Tibial artery (tissue), 4 donors: ENCODE measurements at regions not wholly inside any gene's neighbourhood (a gene's known extent, or its start where the extent isn't known, plus 50 kb on each side); places are given as distances from the start of the nearest gene placed in this dataset.

Source experiments
- DNase-seq, 2 donors: peaks; one replicate each; pipeline ENCODE4 v3.0.0-alpha.2; 2019
- H3K27ac ChIP-seq, 2 donors: fragments of 200-600 bp; sonication (generic) in 1 of 2; 1 replicate in 1 of 2; 2 replicates in 1 of 2; pipeline ENCODE4 v1.5.1; 2018 to 2019; ENCODE audit warnings: mild to moderate bottlenecking in 1 of 2
- H3K27me3 ChIP-seq, 2 donors: fragments of 200-600 bp; sonication (generic) in 1 of 2; one replicate each; pipeline versions ENCODE4 v1.5.1 to v1.6.0; 2016 to 2019
- H3K36me3 ChIP-seq, 3 donors: fragments of 200-600 bp; sonication (generic) in 2 of 3; one replicate each; pipeline ENCODE4 v1.5.1; 2016 to 2019; ENCODE audit warnings: mild to moderate bottlenecking in 2 of 3
- H3K4me1 ChIP-seq, 4 donors: fragments of 200-600 bp; sonication (generic) in 2 of 4; 1 replicate in 3 of 4; 2 replicates in 1 of 4; pipeline ENCODE4 v1.5.1; 2016 to 2019
- H3K4me3 ChIP-seq, 2 donors: fragments of 200-600 bp; sonication (generic) in 1 of 2; 1 replicate in 1 of 2; 2 replicates in 1 of 2; pipeline ENCODE4 v1.5.1; 2018 to 2019; ENCODE audit warnings: mild to moderate bottlenecking in 2 of 2
- H3K9me3 ChIP-seq, 3 donors: fragments of 200-600 bp; sonication (generic) in 1 of 3; one replicate each; pipeline ENCODE4 v1.5.1; 2016 to 2019
- CTCF ChIP-seq, 2 experiments: fragments of 200-600 bp in 1 of 2; fragments of 450-650 bp in 1 of 2; IDR thresholded peaks; one replicate each; pipeline ENCODE4 v1.5.1; 2017 to 2019; ENCODE audit warnings: antibody characterized with exemption in 2 of 2, mild to moderate bottlenecking in 1 of 2, moderate library complexity in 1 of 2
- intact Hi-C: fragments of 100-400 bp; cut with DNase I; formaldehyde crosslinking; loops from one replicate; pipeline ENCODE4 v1.15.0; 2023; ENCODE audit warnings: low total_unique reads

DNA sequence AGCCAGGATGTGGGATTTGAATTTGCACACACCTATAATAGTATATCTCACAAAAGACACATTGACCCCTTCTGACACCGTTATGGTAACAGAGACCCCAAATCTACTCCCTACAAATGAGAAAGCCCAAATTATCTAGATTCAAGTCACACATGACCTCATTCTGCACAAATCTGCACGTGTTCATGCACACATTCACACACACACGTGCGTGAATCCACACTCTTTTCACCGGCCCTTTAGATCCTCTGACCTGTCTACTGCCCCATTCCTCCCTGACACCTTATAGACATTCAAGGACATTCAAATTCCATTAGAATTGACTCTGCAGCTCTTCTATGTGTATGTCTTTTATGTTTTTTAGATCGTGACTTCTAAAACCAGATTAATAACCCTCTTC is 627.8 kb upstream of the ID2 start:
- no peak for DNase-seq
- Histone ChIP-seq H3K9me3 (no peaks in the 10 kb centered on the region), H3K27ac (no peak overlapping the region), H3K36me3 (no peaks in the 10 kb centered on the region), H3K27me3 (no peaks in the 10 kb centered on the region), H3K4me1 (peaks cover 0 to 11% (median 3%) of the 10 kb centered on the region in 4 donors), H3K4me3 (no peak overlapping the region)
- intact Hi-C loops: no loop called here
- TF ChIP-seq CTCF (IDR thresholded peaks at IDR 0.05): no peak

DNA sequence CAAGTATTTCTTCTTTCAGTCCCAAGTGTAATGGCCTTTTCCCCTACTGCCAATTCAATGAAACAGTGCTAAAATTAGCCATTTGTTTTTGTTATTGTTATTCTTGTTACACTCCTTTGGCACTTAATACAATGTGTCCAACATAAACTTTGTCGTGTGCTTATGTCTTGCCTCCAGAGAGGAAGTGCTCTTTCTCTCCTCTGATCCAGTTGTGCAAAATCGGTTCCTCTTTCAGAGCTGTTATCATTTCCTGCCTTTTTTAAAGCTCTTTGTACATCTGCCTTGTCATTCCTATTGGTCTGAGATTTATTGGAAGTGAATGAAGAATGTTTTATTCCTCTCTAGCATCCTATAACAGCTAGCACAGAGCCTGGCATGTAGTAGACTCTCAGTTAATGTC is 623.2 kb upstream of the ID2 start:
- H3K9me3 ChIP-seq: no peaks in the 10 kb centered on the region
- no peaks in the 10 kb centered on the region for H3K36me3 ChIP-seq
- TF ChIP-seq CTCF (IDR thresholded peaks at IDR 0.05): no peak
- H3K4me1 ChIP-seq: peaks cover 0 to 11% (median 3%) of the 10 kb centered on the region in 4 donors
- no peak for DNase-seq
- intact Hi-C loops: no loop called here
- H3K4me3 ChIP-seq: no peak overlapping the region
- H3K27ac ChIP-seq: no peak overlapping the region
- H3K27me3 ChIP-seq: no peaks in the 10 kb centered on the region

DNA sequence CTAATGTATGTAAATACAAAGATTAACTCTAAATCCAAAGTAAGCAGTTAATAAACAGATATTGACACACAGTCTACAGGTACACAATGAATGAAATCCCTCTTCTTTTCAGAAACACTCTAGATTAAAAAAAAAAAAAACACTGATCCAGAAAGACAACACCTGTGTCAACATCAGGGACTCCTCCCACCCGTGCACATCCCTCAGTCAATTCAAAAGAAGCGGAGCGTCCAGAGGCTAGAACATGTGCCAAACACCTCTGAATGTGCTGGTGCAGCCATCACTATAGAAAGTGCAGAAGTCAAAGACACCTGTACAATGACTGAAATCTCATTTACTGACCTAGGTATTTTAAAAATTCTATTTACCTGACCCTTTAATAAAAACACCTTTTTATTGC is 622.6 kb upstream of the ID2 start:
- intact Hi-C loops: no loop called here
- peaks cover 0 to 11% (median 3%) of the 10 kb centered on the region in 4 donors for H3K4me1 ChIP-seq
- no peak for TF ChIP-seq CTCF (IDR thresholded peaks at IDR 0.05)
- no peaks in the 10 kb centered on the region for H3K27me3 ChIP-seq
- H3K9me3 ChIP-seq: no peaks in the 10 kb centered on the region
- DNase-seq: no peak
- H3K27ac ChIP-seq: no peak overlapping the region
- no peak overlapping the region for H3K4me3 ChIP-seq
- no peaks in the 10 kb centered on the region for H3K36me3 ChIP-seq

DNA sequence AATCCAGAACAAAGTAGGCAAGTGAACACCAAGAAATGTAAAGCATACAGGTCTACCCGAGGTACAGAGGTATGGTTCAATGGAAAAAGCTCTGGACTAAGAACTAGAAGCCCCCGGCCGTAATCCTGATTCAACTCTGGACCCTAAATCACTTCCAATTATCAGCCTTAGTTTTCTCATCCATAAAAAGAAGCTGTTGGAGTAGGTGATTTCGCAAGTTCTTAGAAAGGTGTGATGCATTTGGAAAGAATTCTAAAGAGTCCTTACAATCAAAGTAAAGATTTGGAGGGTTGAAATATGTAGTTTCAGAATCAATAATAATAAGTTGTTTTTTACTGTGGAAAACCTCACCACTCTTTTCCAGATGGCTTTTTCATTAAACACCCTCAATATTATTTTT is 622.1 kb upstream of the ID2 start:
- peaks cover 0 to 11% (median 3%) of the 10 kb centered on the region in 4 donors for H3K4me1 ChIP-seq

GRCh38 chr2:8061219-8061618 is 620.6 kb upstream of the ID2 start:
- H3K9me3 ChIP-seq: no peaks in the 10 kb centered on the region
- H3K4me1 ChIP-seq: peaks cover 0 to 11% (median 3%) of the 10 kb centered on the region in 4 donors
- no peak for DNase-seq
- H3K27me3 ChIP-seq: no peaks in the 10 kb centered on the region
- H3K36me3 ChIP-seq: no peaks in the 10 kb centered on the region
- no peak overlapping the region for H3K4me3 ChIP-seq
- intact Hi-C loops: no loop called here
- no peak overlapping the region for H3K27ac ChIP-seq
- TF ChIP-seq CTCF (IDR thresholded peaks at IDR 0.05): no peak

More for the DNA sequence above, 622.1 kb upstream of the ID2 start:
- no peak for DNase-seq
- H3K9me3 ChIP-seq: no peaks in the 10 kb centered on the region
- H3K27ac ChIP-seq: no peak overlapping the region
- intact Hi-C loops: no loop called here
- no peaks in the 10 kb centered on the region for H3K27me3 ChIP-seq
- H3K36me3 ChIP-seq: no peaks in the 10 kb centered on the region
- no peak for TF ChIP-seq CTCF (IDR thresholded peaks at IDR 0.05)
- no peak overlapping the region for H3K4me3 ChIP-seq

DNA sequence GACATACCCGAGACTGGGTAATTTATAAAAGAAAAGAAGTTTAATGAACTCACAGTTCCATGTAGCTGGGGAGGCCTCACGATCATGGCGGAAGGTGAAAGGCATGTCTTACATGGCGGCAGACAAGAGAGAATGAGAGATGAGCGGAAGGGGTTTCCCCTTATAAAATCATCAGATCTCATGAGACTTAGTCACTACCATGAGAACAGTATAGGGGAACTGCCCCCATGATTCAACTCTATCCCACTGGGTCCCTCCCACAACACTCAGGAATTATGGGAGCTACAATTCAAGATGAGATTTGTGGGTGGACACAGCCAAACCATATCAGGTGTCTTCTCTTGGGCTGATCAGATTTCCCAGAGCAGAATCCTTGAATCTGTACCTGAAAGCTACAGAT is 617.3 kb upstream of the ID2 start:
- DNase-seq: no peak
- no peaks in the 10 kb centered on the region for H3K27me3 ChIP-seq
- H3K9me3 ChIP-seq: no peaks in the 10 kb centered on the region
- no peak overlapping the region for H3K27ac ChIP-seq
- TF ChIP-seq CTCF (IDR thresholded peaks at IDR 0.05): no peak
- H3K4me3 ChIP-seq: no peak overlapping the region
- no peaks in the 10 kb centered on the region for H3K4me1 ChIP-seq
- H3K36me3 ChIP-seq: no peaks in the 10 kb centered on the region
- intact Hi-C loops: no loop called here
